ENCODE measurements at regions not wholly inside any gene's neighbourhood (a gene's known extent, or its start where the extent isn't known, plus 50 kb on each side); places are given as distances from the start of the nearest gene placed in this dataset.
"Not testable (repeated sequence)": the region's sequence is repeated elsewhere in the genome, so short reads cannot be mapped to it uniquely, and the experiment has no call there.

DNA sequence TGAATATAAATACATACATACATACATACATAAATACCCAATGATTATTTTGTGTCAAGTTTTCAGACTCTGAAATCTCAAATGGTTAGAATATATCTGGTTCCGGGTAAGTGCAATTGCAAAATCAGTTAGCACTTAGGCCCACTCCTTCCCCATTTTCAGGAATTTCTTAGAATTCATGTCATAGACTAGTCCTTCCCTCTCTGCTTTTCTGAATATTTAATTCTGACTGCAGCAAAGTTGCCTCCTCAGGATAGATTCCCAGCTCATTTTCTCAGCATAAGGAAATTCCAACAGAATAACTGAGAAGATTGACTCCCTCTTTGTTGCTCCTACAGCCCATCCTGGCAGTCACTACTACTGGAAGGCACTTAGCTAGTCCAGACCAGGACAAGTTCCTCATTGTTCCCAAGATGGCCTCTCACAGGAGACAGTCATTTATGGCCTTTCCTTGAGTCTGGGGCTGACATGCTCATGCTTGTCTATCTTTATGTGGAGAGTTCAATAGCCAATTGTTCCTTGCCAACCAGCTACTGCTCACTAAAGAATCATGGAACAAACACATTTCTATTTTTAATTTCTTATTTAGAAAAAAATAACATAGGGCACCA is 142.9 kb upstream of the ITGB1 start:
- no peak for DNase-seq

DNA sequence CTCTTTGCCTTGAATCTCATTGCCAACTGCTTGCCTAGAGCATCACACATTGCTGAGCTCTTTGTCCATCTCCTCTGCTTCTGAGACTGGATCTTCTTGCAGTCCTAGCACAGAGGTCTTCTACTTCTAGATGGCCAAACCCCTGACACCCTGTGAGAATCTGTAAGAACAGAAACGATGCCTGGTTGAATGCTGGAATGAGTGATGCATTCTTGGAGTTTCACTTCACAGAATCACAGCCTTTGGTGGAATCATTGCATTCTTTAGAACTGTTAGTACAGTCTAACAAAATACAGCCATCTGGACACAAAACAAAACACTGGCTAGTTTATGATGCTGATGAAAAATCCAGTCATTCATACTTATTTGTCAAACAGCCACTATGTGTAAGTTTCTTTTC is 141.7 kb upstream of the ITGB1 start:
- no peak for DNase-seq

DNA sequence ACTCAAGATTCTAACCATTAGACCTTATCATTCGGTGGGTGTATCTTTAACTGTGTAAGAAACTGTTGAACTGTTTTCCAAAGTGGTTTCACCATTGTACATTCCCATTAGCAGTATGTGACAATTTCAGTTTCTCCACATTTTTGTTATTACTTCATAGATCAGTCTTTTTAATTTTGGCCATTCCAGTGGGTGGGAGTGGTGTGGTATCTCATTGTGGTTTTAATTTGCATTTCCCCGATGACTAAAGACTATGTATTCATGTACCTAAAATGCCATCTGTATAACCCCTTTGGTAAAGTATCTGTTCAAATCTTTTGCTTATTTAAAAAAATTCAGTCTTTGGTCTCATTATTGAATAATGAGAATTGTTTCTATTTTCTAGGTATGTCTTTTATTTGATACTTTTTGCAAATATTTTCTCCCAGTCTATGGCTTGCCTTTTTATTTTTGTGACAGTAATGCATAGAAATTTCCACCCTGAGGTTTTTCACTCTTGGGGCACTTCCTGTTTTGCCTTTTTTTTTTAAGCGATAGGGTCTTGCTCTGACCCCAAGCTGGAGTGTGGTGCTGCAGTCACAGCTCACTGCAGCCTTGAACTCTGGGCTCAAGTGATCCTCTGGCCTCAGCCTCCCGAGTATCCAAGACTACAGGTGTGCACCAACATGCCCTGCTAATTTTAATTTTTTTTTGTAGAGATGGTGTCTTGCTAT is 141.1 kb upstream of the ITGB1 start:
- no peak for DNase-seq

DNA sequence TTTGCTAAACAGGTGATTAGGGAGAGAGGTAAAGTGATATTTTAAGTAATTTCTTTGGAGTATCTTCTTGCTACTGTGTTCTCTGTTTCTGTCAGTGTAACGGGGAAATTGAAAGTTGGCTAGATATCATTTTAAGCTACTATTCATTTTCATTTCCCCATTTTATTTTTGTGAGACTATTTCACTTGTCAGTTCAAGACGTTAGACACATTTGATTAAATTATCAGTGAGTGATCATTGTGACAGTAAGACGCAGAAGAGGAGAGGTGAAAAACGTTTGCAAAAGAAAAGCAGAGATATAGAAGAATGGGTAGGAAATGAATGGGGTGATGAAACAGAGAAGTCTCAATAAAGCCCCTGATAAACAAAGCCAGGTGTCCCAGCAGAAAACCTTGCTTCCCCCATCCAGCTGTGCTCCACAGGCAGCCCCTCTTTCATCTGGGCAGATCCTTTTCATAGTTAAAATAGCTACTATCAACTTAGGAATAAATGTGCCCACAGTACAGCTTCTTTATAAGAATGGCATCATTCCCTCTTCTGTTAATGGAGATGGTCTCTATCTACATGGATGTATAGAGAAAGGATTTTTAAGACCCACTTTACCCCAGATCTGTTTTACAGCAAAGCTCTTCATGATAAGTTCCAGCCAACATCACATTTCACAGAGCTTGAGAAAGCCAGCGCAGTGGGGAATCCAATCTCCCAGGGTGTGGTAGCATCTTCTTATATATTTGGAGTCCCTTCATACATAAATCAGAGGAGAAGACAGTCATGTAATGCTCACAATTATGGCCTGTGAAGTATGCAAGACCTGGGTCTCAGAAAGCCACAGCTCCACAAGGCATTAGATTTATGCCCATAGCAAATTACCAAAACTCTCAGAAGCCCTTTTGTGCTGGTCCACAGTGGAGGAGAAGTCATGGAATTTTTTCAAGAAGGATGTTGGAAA is 138.1 kb upstream of the ITGB1 start:
- no peak for DNase-seq

DNA sequence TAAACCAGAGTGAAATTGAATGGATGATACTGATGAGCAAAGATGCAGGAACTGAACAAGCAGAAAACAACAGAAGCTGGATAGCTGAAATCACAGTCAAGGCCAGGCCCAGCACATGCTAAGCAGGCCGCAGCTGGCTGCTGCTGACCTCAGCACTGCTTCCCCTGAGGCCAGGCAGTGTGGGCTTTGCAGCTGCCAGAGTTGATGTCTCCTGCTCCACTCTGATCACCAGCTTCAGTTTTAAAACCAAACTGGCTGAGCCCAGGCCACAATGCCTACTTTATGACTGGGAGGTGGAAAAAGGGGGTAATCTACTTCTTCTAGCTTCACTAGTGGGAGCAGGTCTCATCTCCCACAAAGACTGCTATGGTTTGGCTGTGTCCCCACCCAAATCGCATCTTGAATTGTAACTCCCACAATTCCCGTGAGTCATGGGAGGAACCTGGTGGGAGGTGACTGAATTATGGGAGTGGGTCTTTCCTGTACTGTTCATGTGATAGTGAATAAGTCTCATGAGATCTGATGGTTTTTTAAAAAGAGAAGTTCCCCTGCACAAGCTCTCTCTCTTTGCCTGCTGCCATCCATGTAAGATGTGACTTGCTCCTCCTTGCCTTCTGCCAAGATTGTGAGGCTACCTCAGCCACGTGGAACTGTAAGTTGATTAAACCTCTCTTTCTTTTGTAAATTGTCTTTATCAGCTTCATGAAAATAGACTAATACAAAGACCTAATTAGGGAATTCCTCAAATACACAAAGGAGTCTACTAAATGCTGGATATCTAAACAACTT is 136.4 kb upstream of the ITGB1 start:
- no peak for DNase-seq

DNA sequence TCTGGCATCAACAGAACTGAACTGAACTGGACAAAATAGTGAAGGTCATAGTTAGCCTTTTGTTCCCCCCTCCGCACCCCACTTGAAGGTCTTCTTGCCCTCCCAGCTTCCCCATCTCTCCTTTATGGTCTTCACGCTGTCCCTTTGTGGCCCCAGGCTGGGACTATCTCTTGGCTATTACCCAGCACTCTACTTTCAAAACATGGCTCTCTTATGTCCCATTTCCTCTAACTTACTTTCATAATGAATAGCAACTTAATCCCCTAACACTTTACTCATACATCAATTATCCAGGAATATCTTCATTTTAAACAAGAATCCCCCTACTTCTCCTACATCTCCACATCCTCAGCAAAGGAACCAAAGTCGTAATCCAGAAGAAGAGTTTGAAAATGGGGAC is 135.3 kb upstream of the ITGB1 start:
- no peak for DNase-seq

DNA sequence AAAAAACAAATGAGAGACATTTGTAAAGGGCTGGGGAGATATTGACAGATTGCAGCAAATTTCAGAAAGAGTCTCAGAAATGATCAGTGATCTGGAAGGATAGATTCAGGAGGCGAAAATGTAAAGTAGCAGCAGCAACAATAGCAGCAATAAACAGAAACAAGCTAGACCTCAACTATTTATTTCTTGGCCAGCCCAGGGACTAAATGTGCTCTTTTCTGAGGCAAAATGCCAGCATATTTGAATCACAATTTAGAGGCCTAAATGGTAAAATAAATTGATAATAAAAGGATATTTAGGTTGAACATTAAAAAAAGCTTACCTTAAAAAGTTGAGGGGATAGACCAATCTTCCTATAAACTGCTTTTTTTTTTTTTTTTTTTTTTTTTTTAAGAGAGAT is 134.6 kb upstream of the ITGB1 start:
- no peak for DNase-seq

DNA sequence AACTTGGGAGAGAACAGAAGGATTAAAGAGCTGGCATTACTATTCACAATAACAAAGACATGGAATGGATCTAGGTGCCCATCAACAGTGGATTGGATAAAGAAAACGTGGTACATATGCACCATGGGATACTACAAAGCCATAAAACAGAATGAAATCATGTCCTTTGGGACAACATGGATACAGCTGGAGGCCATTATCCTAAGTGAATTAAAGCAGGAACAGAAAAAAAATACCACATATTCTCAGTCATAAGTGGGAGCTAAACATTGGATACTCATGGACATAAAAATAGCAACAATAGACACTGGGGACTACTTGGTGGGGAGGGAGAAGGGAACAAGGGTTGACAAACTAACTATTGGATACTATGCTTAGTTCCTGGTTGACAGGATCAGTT is 133.2 kb upstream of the ITGB1 start:
- no peak for DNase-seq

DNA sequence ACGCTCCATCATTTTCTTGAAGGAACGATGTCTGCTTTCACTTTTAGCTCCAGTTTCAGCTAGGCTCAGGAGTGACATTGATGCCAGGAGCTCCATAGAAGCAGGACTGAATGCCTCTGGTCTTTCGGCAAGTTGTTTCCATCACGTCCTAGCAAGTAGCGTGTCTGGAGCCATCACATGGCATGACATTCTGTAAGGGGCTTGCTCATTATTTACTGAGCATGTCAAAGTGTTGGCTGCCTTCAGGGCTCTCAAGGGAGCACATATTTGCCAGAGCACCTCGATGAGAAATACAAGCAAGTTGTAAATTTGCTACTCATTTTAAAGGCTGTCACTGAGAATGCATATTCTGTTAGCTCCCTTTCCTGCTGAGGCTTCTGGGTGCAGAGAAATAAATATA is 131.0 kb upstream of the ITGB1 start:
- no peak for DNase-seq

DNA sequence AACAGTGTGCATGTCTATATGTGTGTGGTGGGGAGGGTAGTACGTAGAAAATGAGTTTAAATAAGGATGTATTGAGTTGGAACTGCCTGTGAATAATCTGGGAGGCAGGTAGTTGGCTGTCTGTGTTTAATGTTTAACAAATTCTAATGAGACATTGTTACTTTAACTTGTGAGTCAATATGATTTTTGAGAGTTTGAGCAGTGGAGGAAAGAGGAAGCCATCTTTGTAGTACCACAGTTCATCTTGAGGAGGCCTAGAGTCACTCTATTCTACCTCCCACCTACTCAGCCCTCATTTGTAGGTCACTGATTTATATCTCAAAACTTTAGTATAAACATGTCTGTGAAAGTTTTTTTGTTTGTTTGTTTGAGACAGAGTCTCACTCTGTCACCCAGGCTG is 129.9 kb upstream of the ITGB1 start:
- DNase-seq, result no peak

DNA sequence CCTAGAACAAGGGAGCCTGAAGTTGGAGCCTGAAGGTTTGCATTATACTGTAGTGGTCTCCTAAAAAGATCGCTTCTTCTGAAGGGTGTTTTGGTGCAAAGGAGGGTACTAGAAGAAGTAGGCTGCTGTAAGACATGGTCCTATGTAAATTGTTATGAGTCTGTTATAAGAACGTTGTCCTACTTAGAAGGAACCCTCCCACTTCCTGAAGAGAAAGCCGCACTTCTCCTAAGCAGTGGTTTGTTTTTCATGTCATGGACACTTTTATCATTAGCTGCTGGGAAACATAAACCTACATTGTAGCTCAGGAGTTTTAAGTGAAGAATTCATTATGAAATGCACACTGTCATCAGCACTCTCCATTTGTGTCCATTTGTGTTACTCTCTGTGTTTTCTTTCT is 129.1 kb upstream of the ITGB1 start:
- DNase-seq, result no peak

DNA sequence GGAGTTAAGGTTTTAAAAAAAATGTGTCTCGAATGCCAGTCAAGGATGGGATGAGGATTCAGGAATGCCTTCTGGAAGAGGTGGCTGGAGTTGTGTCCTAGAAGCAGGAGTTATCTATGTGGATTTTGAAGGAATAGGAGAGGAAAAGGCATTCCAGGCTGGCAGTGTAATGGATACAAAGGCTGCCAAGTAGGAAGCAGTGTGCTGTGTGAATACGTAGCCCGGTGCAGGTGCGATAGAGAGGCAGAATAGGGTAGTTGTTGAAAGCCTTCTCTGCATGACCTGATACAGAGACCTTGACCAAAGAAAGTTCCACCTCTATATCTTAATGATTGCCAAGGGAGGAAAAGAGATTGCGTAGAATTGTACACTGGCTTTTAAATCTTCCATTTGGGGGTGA is 128.1 kb upstream of the ITGB1 start:
- DNase-seq, result no peak

DNA sequence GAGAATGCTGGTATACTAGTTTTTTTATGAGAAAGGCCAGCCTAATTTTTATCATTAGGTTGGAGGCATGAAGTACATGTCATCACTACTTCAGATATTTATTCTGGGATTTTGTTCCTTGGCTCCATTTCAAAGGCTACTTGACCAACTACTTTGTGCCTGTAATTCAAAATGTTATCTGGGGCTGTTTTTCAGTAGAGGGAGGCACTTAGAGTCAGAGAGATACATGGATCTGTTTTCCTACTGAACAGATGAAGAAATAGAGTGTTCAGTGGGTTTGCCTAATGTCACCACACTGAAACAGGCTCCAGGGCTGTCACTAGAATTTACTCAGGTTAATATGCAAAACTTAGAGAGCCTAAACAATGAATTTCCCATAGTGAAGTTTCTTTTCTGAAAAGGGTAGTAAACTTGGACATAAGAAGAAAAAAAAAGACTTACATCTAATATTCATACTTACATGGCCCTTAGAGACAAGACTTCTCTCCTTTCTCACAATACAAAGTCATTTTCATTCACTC is 127.3 kb upstream of the ITGB1 start:
- no peak for DNase-seq

DNA sequence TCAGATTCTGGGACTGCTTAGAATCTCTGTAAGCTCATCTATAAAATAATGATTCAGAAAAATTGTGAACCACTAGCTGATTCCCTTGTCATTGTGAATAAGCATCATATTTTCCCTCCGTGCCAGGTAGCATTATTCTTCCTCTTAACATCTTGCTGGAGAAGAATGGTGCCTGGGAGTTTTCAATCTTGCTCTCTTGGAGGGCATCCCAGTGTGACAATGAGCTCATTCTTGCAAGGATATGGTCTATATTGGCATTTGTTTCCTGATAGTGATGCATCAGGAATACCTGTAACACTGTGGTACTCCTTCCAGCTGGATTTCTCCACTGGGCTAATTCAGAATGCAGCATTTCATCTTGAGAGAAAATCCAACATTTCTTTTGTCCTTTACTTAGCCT is 126.4 kb upstream of the ITGB1 start:
- DNase-seq, result no peak

DNA sequence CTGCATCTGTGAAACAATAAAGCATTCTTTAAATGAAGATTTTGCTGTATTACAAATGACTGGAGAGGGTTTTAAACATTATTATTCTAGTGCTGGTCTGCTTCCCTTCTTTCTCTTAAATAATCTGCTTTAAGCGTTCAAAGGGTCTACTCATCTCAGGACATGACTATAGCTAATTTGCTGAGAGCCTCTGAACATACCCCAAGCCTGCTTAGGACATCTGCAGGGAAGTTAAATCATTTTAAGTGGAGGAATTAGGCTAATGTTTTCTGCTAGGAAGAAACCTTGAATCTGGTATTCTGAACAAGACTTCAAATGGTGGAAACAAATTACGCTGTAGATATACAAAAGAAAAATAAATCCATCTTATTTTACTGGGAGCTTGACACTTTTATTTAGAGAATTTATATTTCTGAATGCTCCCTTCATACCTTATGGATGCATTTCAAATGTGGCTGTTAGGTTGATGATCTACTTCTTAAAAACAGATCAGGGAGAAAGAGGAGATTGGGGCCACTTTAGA is 124.4 kb upstream of the ITGB1 start:
- DNase-seq, result no peak

DNA sequence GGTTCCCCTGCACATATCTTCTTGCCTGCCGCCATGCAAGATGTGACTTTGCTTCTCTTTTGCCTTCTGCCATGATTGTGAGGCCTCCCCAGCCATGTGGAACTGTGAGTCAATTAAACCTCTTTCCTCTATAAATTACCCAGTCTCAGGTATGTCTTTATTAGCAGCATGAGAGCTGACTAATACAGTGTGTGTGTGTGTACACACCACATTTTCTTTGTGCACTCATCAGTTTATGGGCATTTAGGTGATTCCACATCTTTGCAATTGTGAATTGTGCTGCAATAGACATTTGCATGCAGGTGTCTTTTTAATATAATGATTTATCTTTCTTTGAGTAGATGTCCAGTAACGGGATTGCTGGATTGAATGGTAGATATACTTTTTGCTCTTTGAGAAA is 122.4 kb upstream of the ITGB1 start:
- DNase-seq, result not testable (repeated sequence)

DNA sequence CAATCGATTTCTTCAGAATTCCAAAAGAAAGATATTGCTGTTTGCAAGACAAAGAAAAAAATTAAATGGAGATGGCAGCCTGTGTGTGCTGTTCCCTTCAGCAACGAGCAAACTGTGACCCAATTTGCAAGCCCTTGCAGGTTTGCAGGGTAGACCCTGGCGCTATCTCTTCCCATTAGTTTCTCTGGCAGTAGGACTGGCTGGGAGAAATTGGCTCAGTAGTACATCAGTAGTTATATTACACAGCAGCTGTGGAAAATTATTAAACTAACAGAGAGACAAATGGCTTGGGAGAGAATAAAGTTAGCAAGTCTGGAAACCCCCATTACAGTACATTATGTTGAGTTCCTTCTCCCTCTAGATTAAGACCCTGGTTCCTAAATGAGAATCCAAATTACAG is 116.4 kb upstream of the ITGB1 start:
- no peak for DNase-seq

DNA sequence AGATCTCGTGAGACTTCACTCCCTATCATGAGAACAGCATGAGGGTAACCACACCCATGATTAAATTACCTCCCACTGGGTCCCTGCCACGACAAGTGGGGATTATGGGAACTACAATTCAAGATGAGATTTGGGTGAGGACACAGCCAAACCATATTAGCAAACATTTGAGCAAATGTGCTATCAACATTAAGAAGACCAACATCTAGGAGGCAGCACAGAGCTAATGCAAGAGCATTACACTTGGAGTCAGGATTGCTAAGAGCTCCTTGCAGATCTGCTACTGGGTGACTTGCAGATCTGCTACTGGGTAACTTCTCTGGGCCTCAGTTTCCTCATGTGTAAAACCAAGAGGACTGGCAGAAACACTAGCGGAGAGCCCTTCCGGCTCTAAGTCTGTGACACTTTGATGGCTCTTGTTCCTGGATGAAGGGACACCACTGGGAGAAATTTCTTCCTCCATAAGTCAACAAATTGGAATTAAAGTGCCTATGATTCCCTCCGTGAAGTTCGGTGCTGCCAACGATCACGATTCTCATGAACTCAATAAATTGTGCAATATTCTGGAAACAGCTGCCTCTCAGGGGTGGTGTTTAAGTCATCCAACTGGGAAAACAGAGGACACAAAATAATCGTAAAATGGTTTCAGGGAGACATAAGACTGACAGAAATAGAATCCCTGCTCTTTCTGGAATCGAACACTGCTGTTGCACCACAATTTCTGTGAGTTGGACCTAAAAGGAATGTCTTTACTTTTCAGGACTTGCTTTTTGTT is 115.8 kb upstream of the ITGB1 start:
- no peak for DNase-seq

DNA sequence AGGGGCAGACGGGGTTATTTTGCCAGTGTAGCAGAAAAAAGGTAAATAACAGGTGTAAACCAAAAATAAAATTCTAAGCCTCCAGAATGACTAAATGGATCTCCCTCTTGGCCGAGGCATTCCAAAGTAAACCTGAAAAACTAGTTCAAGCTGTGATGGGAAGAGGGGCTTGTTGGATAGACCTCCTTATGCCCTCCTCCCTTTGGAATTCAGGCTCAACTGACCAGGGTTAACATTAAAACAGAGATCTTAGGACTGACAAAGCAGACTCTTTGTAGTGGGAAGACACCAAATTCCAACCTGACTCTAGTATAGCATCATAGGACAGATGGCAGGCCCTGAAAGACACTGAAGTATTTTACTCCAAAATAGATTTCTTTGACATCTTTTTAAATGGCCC is 113.8 kb upstream of the ITGB1 start:
- no peak for DNase-seq

DNA sequence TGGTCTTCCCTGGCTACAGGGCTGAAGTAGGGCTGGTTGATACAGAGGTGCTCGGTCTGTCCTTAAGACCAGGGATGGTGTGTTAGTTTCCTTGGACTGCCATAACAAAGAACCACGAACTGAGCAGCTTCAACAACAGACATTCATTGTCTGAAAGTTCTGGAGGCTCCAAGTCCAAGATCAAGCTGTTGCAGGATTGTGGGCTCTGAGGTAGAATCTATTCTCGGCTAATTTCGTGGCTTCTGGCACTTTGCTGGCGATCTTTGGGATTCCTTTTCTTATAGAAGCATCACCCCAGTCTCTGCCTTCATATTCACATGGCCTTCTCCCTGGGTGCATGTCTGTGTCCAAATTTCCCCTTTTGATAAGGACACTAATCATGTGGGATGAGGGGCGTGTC is 112.1 kb upstream of the ITGB1 start:
- DNase-seq, result no peak

DNA sequence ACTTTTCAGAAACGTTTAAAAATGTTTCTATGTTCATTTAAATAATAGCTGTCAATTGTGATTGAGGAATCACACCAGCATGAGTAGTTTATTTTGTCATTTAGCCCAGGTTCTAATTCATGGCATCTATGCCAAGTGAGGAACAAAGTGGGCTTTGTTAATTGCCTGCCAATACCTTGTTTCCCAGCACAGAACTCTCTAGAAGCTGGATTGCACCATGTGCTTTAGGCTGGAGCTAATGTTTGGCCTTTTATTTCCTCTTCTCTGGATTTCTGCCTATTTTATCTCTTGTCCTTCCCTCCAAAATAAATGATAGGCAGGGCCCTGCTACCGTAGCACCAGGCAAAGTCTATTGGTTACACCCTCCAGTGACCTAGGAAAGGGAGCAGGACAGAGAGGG is 109.9 kb upstream of the ITGB1 start:
- DNase-seq, result no peak

DNA sequence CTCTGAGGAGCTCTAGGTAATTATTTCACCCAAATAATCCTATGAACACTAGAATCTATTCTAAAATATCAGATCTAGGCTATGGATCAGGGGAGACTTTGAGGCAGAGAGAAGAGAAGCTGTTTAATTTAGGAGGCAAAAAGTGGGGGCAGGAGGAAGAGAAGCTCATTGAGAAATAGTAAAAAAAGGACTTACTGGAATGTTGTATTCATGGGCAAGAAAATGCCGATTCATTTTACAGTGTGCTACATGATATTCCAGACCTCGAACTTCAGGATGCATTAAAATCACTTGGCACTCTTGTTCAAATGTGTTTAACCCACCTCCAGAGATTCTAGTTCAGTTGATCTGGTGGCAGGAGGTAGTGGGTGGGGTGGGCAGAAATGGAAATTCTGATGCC is 109.5 kb upstream of the ITGB1 start:
- no peak for DNase-seq

Measured in NCI-H2107 (cell line).